Neural progenitor cell (in vitro differentiated cells): ENCODE measurements at regions not wholly inside any gene's neighbourhood (a gene's known extent, or its start where the extent isn't known, plus 50 kb on each side); places are given as distances from the start of the nearest gene placed in this dataset.

Source experiments
- DNase-seq: peaks from one replicate; pipeline ENCODE4 v3.0.0-alpha.2; 2016; ENCODE audit warnings: low spot score
- H2AFZ ChIP-seq: fragments of 200-600 bp; sonication (generic); replicated peaks from 2 replicates; pipeline ENCODE4 v1.6.1; 2016; ENCODE audit warnings: antibody characterized with exemption
- H3F3A ChIP-seq: fragments of 200-600 bp; sonication (generic); 2 replicates; pipeline ENCODE4 v1.6.1; 2016; ENCODE audit warnings: antibody characterized with exemption, low read depth
- H3K27ac ChIP-seq: fragments of 200-600 bp; sonication (generic); 2 replicates; pipeline ENCODE4 v1.5.1; 2016; ENCODE audit warnings: mild to moderate bottlenecking
- H3K27me3 ChIP-seq: fragments of 200-600 bp; sonication (generic); 2 replicates; pipeline ENCODE4 v1.6.1; 2016; ENCODE audit warnings: mild to moderate bottlenecking, moderate library complexity
- H3K36me3 ChIP-seq: fragments of 200-600 bp; sonication (generic); 2 replicates; pipeline ENCODE4 v1.5.1; 2016
- H3K4me1 ChIP-seq: fragments of 200-600 bp; sonication (generic); 2 replicates; pipeline ENCODE4 v1.6.1; 2016; ENCODE audit warnings: mixed run types
- H3K4me2 ChIP-seq: fragments of 200-600 bp; sonication (generic); 2 replicates; pipeline ENCODE4 v1.6.1; 2016
- H3K4me3 ChIP-seq: fragments of 200-600 bp; sonication (generic); 2 replicates; pipeline ENCODE4 v1.5.1; 2016
- H3K79me2 ChIP-seq: fragments of 200-600 bp; sonication (generic); 2 replicates; pipeline ENCODE4 v1.6.1; 2016; ENCODE audit warnings: low read depth
- H3K9ac ChIP-seq: fragments of 200-600 bp; sonication (generic); 2 replicates; pipeline ENCODE4 v1.6.1; 2016
- H3K9me3 ChIP-seq: fragments of 200-600 bp; sonication (generic); 2 replicates; pipeline ENCODE4 v1.5.1; 2016; ENCODE audit warnings: low read depth
- H4K20me1 ChIP-seq: fragments of 200-600 bp; sonication (generic); 2 replicates; pipeline ENCODE4 v1.6.1; 2016; ENCODE audit warnings: low read depth
- H3K27ac Mint-ChIP-seq: 3 replicates; pipeline ENCODE4 v1.8.0; 2021; ENCODE audit warnings: mixed read lengths
- H3K27me3 Mint-ChIP-seq: 2 replicates; pipeline ENCODE4 v1.8.0; 2022; ENCODE audit warnings: low read depth, mild to moderate bottlenecking, inconsistent platforms, moderate library complexity, mixed read lengths; ENCODE audit not compliant: insufficient read depth
- H3K36me3 Mint-ChIP-seq: 3 replicates; pipeline ENCODE4 v1.8.0; 2021; ENCODE audit warnings: mixed read lengths
- H3K4me1 Mint-ChIP-seq: 3 replicates; pipeline ENCODE4 v1.8.0; 2021; ENCODE audit warnings: mixed read lengths
- H3K4me3 Mint-ChIP-seq: 3 replicates; pipeline ENCODE4 v1.8.0; 2021; ENCODE audit warnings: mild to moderate bottlenecking, moderate library complexity, mixed read lengths
- H3K9me3 Mint-ChIP-seq: 3 replicates; pipeline ENCODE4 v1.8.0; 2020; ENCODE audit warnings: mixed read lengths
- EZH2 ChIP-seq: fragments of 200-600 bp; sonication (generic); IDR thresholded peaks from 2 replicates; pipeline ENCODE4 v1.6.1; 2017; ENCODE audit warnings: antibody characterized with exemption, mild to moderate bottlenecking, moderate library complexity
- EZH2phosphoT487 ChIP-seq: fragments of 200-600 bp; sonication (generic); IDR thresholded peaks from 2 replicates; pipeline ENCODE4 v1.6.1; 2017; ENCODE audit warnings: antibody characterized with exemption
- TF ChIP-seq, protein P1 (sequence below): fragments of 200-600 bp; sonication (generic); IDR thresholded peaks from 2 replicates; pipeline ENCODE4 v1.5.1; 2017; ENCODE audit warnings: antibody characterized with exemption, mild to moderate bottlenecking

GRCh38 chr4:157576671-157577217 lies 356.2 kb downstream of the GRIA2 start:
- Histone ChIP-seq H3K36me3 (no peaks in the 10 kb centered on the region), H3K9ac (no peak overlapping the region), H3K27me3 (no peaks in the 10 kb centered on the region), H3F3A (no peaks in the 10 kb centered on the region), H4K20me1 (no peaks in the 10 kb centered on the region), H3K79me2 (no peaks in the 10 kb centered on the region), H3K9me3 (no peaks in the 10 kb centered on the region), H2AFZ (no peak overlapping the region), H3K27ac (no peak overlapping the region), H3K4me1 (peaks cover 5% of the 10 kb centered on the region), H3K4me2 (no peak overlapping the region), H3K4me3 (no peak overlapping the region)
- no peaks in the 10 kb centered on the region for H3K27me3 Mint-ChIP-seq
- H3K36me3 Mint-ChIP-seq: no peaks in the 10 kb centered on the region
- no peak for DNase-seq
- peaks cover 15% of the 10 kb centered on the region for H3K4me1 Mint-ChIP-seq
- TF ChIP-seq EZH2 (no peak), EZH2phosphoT487 (no peak)
- TF ChIP-seq, protein P1, sequence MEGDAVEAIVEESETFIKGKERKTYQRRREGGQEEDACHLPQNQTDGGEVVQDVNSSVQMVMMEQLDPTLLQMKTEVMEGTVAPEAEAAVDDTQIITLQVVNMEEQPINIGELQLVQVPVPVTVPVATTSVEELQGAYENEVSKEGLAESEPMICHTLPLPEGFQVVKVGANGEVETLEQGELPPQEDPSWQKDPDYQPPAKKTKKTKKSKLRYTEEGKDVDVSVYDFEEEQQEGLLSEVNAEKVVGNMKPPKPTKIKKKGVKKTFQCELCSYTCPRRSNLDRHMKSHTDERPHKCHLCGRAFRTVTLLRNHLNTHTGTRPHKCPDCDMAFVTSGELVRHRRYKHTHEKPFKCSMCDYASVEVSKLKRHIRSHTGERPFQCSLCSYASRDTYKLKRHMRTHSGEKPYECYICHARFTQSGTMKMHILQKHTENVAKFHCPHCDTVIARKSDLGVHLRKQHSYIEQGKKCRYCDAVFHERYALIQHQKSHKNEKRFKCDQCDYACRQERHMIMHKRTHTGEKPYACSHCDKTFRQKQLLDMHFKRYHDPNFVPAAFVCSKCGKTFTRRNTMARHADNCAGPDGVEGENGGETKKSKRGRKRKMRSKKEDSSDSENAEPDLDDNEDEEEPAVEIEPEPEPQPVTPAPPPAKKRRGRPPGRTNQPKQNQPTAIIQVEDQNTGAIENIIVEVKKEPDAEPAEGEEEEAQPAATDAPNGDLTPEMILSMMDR: no peak
- no peaks in the 10 kb centered on the region for H3K9me3 Mint-ChIP-seq
- H3K4me3 Mint-ChIP-seq: no peak overlapping the region
- no peak overlapping the region for H3K27ac Mint-ChIP-seq

DNA sequence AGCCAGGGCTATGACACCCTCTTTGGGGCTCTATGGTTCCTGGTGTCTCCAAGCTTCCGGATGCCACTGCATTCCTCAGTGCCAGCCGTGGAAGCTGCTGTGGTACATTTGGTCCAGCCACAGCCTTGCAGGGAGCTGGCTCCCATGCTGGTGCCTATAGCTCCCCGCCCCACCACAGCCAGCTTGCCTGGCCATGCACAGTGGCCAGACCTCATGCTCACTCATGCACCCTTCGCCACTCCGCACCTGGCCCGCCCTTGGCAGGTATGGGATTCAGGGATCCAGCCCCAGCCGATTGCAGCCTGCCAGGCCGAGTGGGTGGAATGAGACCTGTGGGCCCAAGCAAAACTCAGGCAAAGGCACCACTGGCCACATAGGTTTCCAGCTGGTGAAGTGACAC lies 354.8 kb downstream of the GRIA2 start:
- H2AFZ ChIP-seq: no peak overlapping the region
- no peaks in the 10 kb centered on the region for H3K79me2 ChIP-seq
- H3K27me3 ChIP-seq: no peaks in the 10 kb centered on the region
- H3K27ac Mint-ChIP-seq: no peak overlapping the region
- peaks cover 8% of the 10 kb centered on the region for H3K4me1 Mint-ChIP-seq
- peaks cover 5% of the 10 kb centered on the region for H3K4me1 ChIP-seq
- DNase-seq: no peak
- no peaks in the 10 kb centered on the region for H3K9me3 Mint-ChIP-seq
- no peaks in the 10 kb centered on the region for H3K9me3 ChIP-seq
- H3K36me3 ChIP-seq: no peaks in the 10 kb centered on the region
- no peak overlapping the region for H3K27ac ChIP-seq
- H3K4me3 ChIP-seq: no peak overlapping the region
- TF ChIP-seq, protein P1: no peak
- no peak for TF ChIP-seq EZH2phosphoT487
- TF ChIP-seq EZH2: no peak
- no peaks in the 10 kb centered on the region for H4K20me1 ChIP-seq
- no peak overlapping the region for H3K4me3 Mint-ChIP-seq
- H3F3A ChIP-seq: no peaks in the 10 kb centered on the region
- H3K9ac ChIP-seq: no peak overlapping the region
- H3K27me3 Mint-ChIP-seq: no peaks in the 10 kb centered on the region
- H3K36me3 Mint-ChIP-seq: no peaks in the 10 kb centered on the region
- no peak overlapping the region for H3K4me2 ChIP-seq

- no peaks in the 10 kb centered on the region for H3K79me2 ChIP-seq
- H3K9ac ChIP-seq: no peak overlapping the region
- H3K4me1 Mint-ChIP-seq: peaks cover 4% of the 10 kb centered on the region
- H3K27ac Mint-ChIP-seq: no peak overlapping the region
- no peak for TF ChIP-seq EZH2
- TF ChIP-seq, protein P1: no peak
- TF ChIP-seq EZH2phosphoT487: no peak
- H3K27ac ChIP-seq: no peak overlapping the region
- no peaks in the 10 kb centered on the region for H3K27me3 ChIP-seq
- peaks cover 5% of the 10 kb centered on the region for H3K4me1 ChIP-seq
- no peaks in the 10 kb centered on the region for H3K27me3 Mint-ChIP-seq
- no peaks in the 10 kb centered on the region for H3K36me3 ChIP-seq
- DNase-seq: no peak
- H3K9me3 ChIP-seq: no peaks in the 10 kb centered on the region
- H3K4me2 ChIP-seq: no peak overlapping the region
- H3K36me3 Mint-ChIP-seq: no peaks in the 10 kb centered on the region
- H3F3A ChIP-seq: no peaks in the 10 kb centered on the region
- no peaks in the 10 kb centered on the region for H3K9me3 Mint-ChIP-seq
- no peak overlapping the region for H2AFZ ChIP-seq
- H3K4me3 Mint-ChIP-seq: no peak overlapping the region
- H3K4me3 ChIP-seq: no peak overlapping the region
- H4K20me1 ChIP-seq: no peaks in the 10 kb centered on the region
Measured at GRCh38 chr4:157574606-157575005, 354.1 kb downstream of the GRIA2 start.
